IMR-90 (cell line): ENCODE measurements at regions not wholly inside any gene's neighbourhood (a gene's known extent, or its start where the extent isn't known, plus 50 kb on each side); places are given as distances from the start of the nearest gene placed in this dataset.

ENCODE experiments used
- ATAC-seq: fragments of 200-7000 bp; cut with Tn5 transposase; 2 replicates; pipeline ENCODE4 v1.9.1; 2020; ENCODE audit warnings: low read depth, mild to moderate bottlenecking, moderate library complexity
- BruUV-seq: library from RNA; stranded (reverse); fragments of 400-500 nt; replicated peaks from 2 replicates; lab custom pipeline; 2021; lab: Mats Ljungman, UMichigan
- CTCF ChIA-PET: fragments of 300-600 bp; formaldehyde crosslinking; extraction: SDS; loops from one replicate; lab custom pipeline; 2021; ENCODE audit warnings: antibody characterized with exemption; lab: Yijun Ruan, JAX
- POLR2A ChIA-PET: fragments of 300-600 bp; sonication (Branson Sonifier 250); formaldehyde crosslinking; loops from one replicate; lab custom pipeline; 2022; ENCODE audit warnings: antibody characterized with exemption; ENCODE audit not compliant: unreplicated experiment; lab: Charles Lee
- DNase-seq: peaks from one replicate; pipeline ENCODE4 v3.0.0; 2013
- H2AFZ ChIP-seq: replicated peaks from 2 replicates; pipeline ENCODE3; 2013; ENCODE audit warnings: low read length, mild to moderate bottlenecking; ENCODE audit not compliant: poor library complexity
- H2AK5ac ChIP-seq: 2 replicates; pipeline ENCODE4 v1.6.1; 2013; ENCODE audit warnings: low read depth, low read length, inconsistent platforms
- H2AK9ac ChIP-seq: replicated peaks from 2 replicates; pipeline ENCODE3; 2013; ENCODE audit warnings: mild to moderate bottlenecking, low read depth, low read length, moderate library complexity; ENCODE audit not compliant: poor library complexity
- H2BK120ac ChIP-seq: 2 replicates; pipeline ENCODE4 v1.6.1; 2013; ENCODE audit warnings: low read depth, low read length, inconsistent platforms
- H2BK15ac ChIP-seq: 3 replicates; pipeline ENCODE4 v1.6.1; 2013; ENCODE audit warnings: low read depth, low read length, inconsistent platforms
- H2BK20ac ChIP-seq: 2 replicates; pipeline ENCODE4 v1.6.1; 2013; ENCODE audit warnings: low read depth, mild to moderate bottlenecking, inconsistent platforms, low read length, moderate library complexity
- H2BK5ac ChIP-seq: 2 replicates; pipeline ENCODE4 v1.6.1; 2013; ENCODE audit warnings: mild to moderate bottlenecking, low read depth, low read length, inconsistent platforms; ENCODE audit not compliant: poor library complexity, severe bottlenecking
- H3K14ac ChIP-seq: replicated peaks from 2 replicates; pipeline ENCODE4 v1.6.1; 2013; ENCODE audit warnings: low read depth, low read length, inconsistent platforms
- H3K18ac ChIP-seq: 2 replicates; pipeline ENCODE4 v1.6.1; 2013; ENCODE audit warnings: low read depth, low read length, control low read depth
- H3K23ac ChIP-seq: 2 replicates; pipeline ENCODE4 v1.6.1; 2013; ENCODE audit warnings: low read depth, low read length, inconsistent platforms
- H3K27ac ChIP-seq: 2 replicates; pipeline ENCODE4 v1.5.1; 2013; ENCODE audit warnings: mild to moderate bottlenecking, control low read depth, low read length; ENCODE audit not compliant: insufficient read depth
- H3K27me3 ChIP-seq: 2 replicates; pipeline ENCODE4 v1.6.1; 2013; ENCODE audit warnings: low read length; ENCODE audit not compliant: control insufficient read depth, insufficient read depth
- H3K36me3 ChIP-seq: 2 replicates; pipeline ENCODE4 v1.6.1; 2013; ENCODE audit warnings: low read length, mixed read lengths; ENCODE audit not compliant: control insufficient read depth, insufficient read depth
- H3K4ac ChIP-seq: 2 replicates; pipeline ENCODE4 v1.6.1; 2013; ENCODE audit warnings: low read depth, low read length, inconsistent platforms
- H3K4me1 ChIP-seq: 2 replicates; pipeline ENCODE4 v1.6.1; 2013; ENCODE audit warnings: low read length, mixed read lengths; ENCODE audit not compliant: control insufficient read depth, insufficient read depth
- H3K4me2 ChIP-seq: 2 replicates; pipeline ENCODE4 v1.6.1; 2013; ENCODE audit warnings: low read depth, mild to moderate bottlenecking, control low read depth, low read length, moderate library complexity
- H3K4me3 ChIP-seq: 2 replicates; pipeline ENCODE4 v1.5.1; 2013; ENCODE audit warnings: low read depth, mild to moderate bottlenecking, control low read depth, low read length, moderate library complexity; ENCODE audit not compliant: insufficient read depth
- H3K56ac ChIP-seq: 2 replicates; pipeline ENCODE4 v1.6.1; 2013; ENCODE audit warnings: low read length, inconsistent platforms; ENCODE audit not compliant: insufficient read depth; ENCODE audit errors: extremely low read depth
- H3K79me1 ChIP-seq, 2 experiments: 2 replicates each; pipeline ENCODE4 v1.6.1; 2013; ENCODE audit warnings: low read length in 2 of 2, inconsistent platforms in 1 of 2, low read depth in 1 of 2
- H3K9ac ChIP-seq: 2 replicates; pipeline ENCODE4 v1.6.1; 2013; ENCODE audit warnings: low read depth, low read length, control low read depth
- H3K9me1 ChIP-seq: 2 replicates; pipeline ENCODE4 v1.6.1; 2013; ENCODE audit warnings: low read length, inconsistent platforms; ENCODE audit not compliant: insufficient read depth
- H3K9me3 ChIP-seq: 2 replicates; pipeline ENCODE4 v1.6.1; 2013; ENCODE audit warnings: low read length; ENCODE audit not compliant: control insufficient read depth, insufficient read depth
- H4K20me1 ChIP-seq: 2 replicates; pipeline ENCODE4 v1.6.1; 2013; ENCODE audit warnings: low read length, inconsistent platforms; ENCODE audit not compliant: insufficient read depth
- H4K5ac ChIP-seq: 2 replicates; pipeline ENCODE4 v1.6.1; 2013; ENCODE audit warnings: mild to moderate bottlenecking, low read depth, low read length, control low read depth
- H4K8ac ChIP-seq, 2 experiments: 2 replicates each; pipeline ENCODE4 v1.6.1; 2013; ENCODE audit warnings: low read depth in 2 of 2, low read length in 2 of 2, control low read depth in 1 of 2, inconsistent platforms in 1 of 2
- H4K91ac ChIP-seq: 2 replicates; pipeline ENCODE4 v1.6.1; 2013; ENCODE audit warnings: low read depth, low read length, inconsistent platforms; ENCODE audit not compliant: insufficient read depth
- BHLHE40 ChIP-seq: fragments of 150-350 bp; IDR thresholded peaks from 2 replicates; pipeline ENCODE4 v1.6.1; 2016; ENCODE audit warnings: mild to moderate bottlenecking, low read depth, low read length
- CEBPB ChIP-seq: IDR thresholded peaks from 2 replicates; pipeline ENCODE4 v1.6.1; 2012; ENCODE audit warnings: low read depth, low read length, improper control_type of control experiment
- CHD1 ChIP-seq: IDR thresholded peaks from 2 replicates; pipeline ENCODE4 v1.6.1; 2012; ENCODE audit warnings: low read depth, low read length, improper control_type of control experiment
- FOS ChIP-seq: fragments of 150-350 bp; IDR thresholded peaks from 2 replicates; pipeline ENCODE4 v1.6.1; 2016; ENCODE audit warnings: low read depth, low read length
- MAZ ChIP-seq: IDR thresholded peaks from 2 replicates; pipeline ENCODE4 v1.6.1; 2012; ENCODE audit warnings: low read depth, mild to moderate bottlenecking, low read length, improper control_type of control experiment, moderate library complexity, borderline replicate concordance
- NFE2L2 ChIP-seq: fragments of 150-350 bp; IDR thresholded peaks from 2 replicates; pipeline ENCODE4 v1.6.1; 2016; ENCODE audit warnings: low read depth, mild to moderate bottlenecking, low read length
- POLR2A ChIP-seq: IDR thresholded peaks from 2 replicates; pipeline ENCODE4 v1.6.1; 2012; ENCODE audit warnings: mild to moderate bottlenecking, low read depth, low read length
- RAD21 ChIP-seq: IDR thresholded peaks from 2 replicates; pipeline ENCODE4 v1.6.1; 2012; ENCODE audit warnings: low read length, improper control_type of control experiment
- RCOR1 ChIP-seq: IDR thresholded peaks from 2 replicates; pipeline ENCODE4 v1.6.1; 2012; ENCODE audit warnings: mild to moderate bottlenecking, low read length, improper control_type of control experiment; ENCODE audit not compliant: insufficient replicate concordance
- RFX5 ChIP-seq: IDR thresholded peaks from 2 replicates; pipeline ENCODE4 v1.8.0; 2012; ENCODE audit warnings: low read depth, mild to moderate bottlenecking, low read length, moderate library complexity
- SMC3 ChIP-seq: fragments of 150-350 bp; IDR thresholded peaks from 2 replicates; pipeline ENCODE4 v1.6.1; 2016; ENCODE audit warnings: low read depth, mild to moderate bottlenecking, antibody characterized with exemption, low read length, moderate library complexity
- WGBS, 2 experiments: methylation state at CpG; one replicate each; pipeline versions ENCODE4 v1.1.5 to v1.1.7; 2013; ENCODE audit warnings: missing lambda C conversion rate in 2 of 2; ENCODE audit not compliant: insufficient read length in 1 of 2; ENCODE audit errors: extremely low coverage in 2 of 2; 5-methylcytosine and 5-hydroxymethylcytosine counted together
- dilution Hi-C: fragments of 300-500 bp; cut with HindIII; formaldehyde crosslinking; loops from one replicate; pipeline ENCODE4 v1.14.3; 2018; ENCODE audit warnings: low sequenced_read_pairs; ENCODE audit not compliant: unreplicated experiment
- in situ Hi-C: fragments of 300-500 bp; cut with MboI; formaldehyde crosslinking; loops from 3 replicates; pipeline ENCODE4 v1.14.3; 2019; ENCODE audit warnings: low sequenced_read_pairs, inconsistent platforms, mixed read lengths
- intact Hi-C: fragments of 100-400 bp; cut with micrococcal nuclease; formaldehyde crosslinking; loops from 2 replicates; pipeline ENCODE4 v1.10.0; 2022
- TF ChIP-seq, protein P1 (sequence below): fragments of 150-350 bp; IDR thresholded peaks from 2 replicates; pipeline ENCODE4 v1.6.1; 2017; ENCODE audit warnings: mild to moderate bottlenecking, antibody characterized with exemption, low read length, low read depth
- TF ChIP-seq, protein P2 (sequence below): fragments of 150-350 bp; IDR thresholded peaks from 2 replicates; pipeline ENCODE4 v1.6.1; 2016; ENCODE audit warnings: low read depth, mild to moderate bottlenecking, low read length, moderate library complexity, borderline replicate concordance

DNA sequence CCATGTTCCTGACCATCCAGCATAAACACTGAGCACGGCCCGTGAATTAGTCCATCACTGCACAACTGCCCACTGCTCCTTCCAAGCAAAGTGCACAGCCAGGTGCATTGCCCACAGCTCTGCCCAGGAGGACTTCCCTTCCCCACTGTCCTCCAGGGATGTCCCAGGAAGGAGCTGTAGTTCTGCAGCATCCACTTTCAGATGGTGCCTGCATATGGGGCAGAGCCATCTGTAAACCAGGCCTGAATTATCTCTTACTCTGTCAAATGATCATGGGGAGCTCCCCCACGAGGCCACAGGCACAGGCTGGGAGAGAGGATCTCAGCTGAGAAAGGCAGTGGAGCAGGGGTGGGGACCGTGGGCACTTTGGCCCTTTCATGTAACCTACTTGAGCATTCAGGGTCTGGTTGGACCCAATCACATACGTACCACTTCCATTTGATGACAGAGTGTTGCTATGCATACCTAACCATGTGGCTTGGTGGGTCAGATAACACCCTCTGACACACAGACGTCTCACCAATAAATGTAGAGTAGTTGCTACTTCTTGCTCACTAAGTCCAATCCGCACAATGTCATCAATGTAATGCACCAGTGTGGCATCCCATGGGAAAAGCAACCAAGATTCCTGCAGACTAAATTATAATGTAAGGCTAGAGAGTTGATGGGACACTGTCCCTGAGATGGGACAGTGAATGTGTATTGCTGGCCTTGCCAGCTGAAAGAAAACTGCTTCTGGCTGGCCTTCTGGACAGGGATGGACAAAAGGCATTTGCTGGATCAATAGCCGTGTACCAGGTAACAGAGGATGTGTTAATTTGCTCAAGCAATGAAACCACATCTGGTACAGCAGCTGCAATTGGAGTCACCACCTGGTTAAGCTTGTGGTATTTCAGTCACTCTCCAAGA lies 113.8 kb upstream of the C14orf180 start (continued):
- TF ChIP-seq, protein P1, sequence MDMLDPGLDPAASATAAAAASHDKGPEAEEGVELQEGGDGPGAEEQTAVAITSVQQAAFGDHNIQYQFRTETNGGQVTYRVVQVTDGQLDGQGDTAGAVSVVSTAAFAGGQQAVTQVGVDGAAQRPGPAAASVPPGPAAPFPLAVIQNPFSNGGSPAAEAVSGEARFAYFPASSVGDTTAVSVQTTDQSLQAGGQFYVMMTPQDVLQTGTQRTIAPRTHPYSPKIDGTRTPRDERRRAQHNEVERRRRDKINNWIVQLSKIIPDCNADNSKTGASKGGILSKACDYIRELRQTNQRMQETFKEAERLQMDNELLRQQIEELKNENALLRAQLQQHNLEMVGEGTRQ = no peak

DNA sequence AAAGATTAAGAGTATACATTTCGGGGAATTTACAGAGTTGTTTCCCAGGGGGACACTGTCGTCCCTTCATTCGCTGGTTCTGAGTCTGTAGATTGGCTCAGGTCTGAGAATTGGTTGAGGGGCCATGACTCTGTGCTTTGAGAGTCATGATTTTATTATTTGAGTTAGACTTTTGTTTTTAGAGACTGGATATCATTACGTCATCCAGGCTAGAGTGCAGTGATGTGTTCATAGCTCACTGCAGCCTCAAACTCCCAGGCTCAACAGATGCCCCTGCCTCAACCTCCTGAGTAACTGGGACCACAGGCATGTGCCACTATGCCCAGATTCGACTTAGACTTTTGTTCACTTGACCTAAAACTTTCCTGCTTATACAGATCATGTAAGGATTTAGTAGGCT lies 112.3 kb upstream of the C14orf180 start:
- Histone ChIP-seq H2BK120ac (no peak overlapping the region), H3K9me3 (peaks cover 7% of the 10 kb centered on the region), H2BK15ac (no peak overlapping the region), H3K56ac (no peak overlapping the region), H4K8ac (no peak overlapping the region), H4K5ac (no peak overlapping the region), H4K20me1 (no peaks in the 10 kb centered on the region), H3K9ac (no peak overlapping the region), H2AK5ac (no peak overlapping the region), H3K23ac (no peak overlapping the region), H3K14ac (no peak overlapping the region), H2BK5ac (no peak overlapping the region), H3K9me1 (no peaks in the 10 kb centered on the region), H3K36me3 (no peaks in the 10 kb centered on the region), H3K18ac (no peak overlapping the region), H3K4me3 (no peak overlapping the region), H3K79me1 (no peaks in the 10 kb centered on the region), H2AFZ (no peak overlapping the region), H3K27me3 (no peaks in the 10 kb centered on the region), H3K4ac (no peak overlapping the region), H2AK9ac (no peak overlapping the region), H3K27ac (no peak overlapping the region), H2BK20ac (no peak overlapping the region), H3K4me1 (no peaks in the 10 kb centered on the region), H4K91ac (no peak overlapping the region), H3K4me2 (no peak overlapping the region)
- ATAC-seq (no peak), DNase-seq (no peak)
- BruUV-seq = no TSS peak
- WGBS, 2 experiments = 44% methylated on average over 3 of the region's 5 CpGs; no CpG with 5 or more reads in 1 of the 2 experiments
- dilution Hi-C loops (no loop called here), intact Hi-C loops (no loop called here), in situ Hi-C loops (no loop called here)
- ChIA-PET CTCF (no interaction called here), POLR2A (no interaction called here)
- TF ChIP-seq RCOR1 = no peak
- TF ChIP-seq, protein P1 = no peak
- no peak for TF ChIP-seq NFE2L2
- no peak for TF ChIP-seq RFX5
- TF ChIP-seq RAD21 = no peak
- TF ChIP-seq SMC3 = no peak
- no peak for TF ChIP-seq MAZ
- TF ChIP-seq CHD1 = no peak
- TF ChIP-seq POLR2A = no peak
- TF ChIP-seq, protein P2, sequence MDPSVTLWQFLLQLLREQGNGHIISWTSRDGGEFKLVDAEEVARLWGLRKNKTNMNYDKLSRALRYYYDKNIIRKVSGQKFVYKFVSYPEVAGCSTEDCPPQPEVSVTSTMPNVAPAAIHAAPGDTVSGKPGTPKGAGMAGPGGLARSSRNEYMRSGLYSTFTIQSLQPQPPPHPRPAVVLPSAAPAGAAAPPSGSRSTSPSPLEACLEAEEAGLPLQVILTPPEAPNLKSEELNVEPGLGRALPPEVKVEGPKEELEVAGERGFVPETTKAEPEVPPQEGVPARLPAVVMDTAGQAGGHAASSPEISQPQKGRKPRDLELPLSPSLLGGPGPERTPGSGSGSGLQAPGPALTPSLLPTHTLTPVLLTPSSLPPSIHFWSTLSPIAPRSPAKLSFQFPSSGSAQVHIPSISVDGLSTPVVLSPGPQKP = no peak
- TF ChIP-seq BHLHE40 = no peak
- no peak for TF ChIP-seq FOS
- TF ChIP-seq CEBPB = no peak
